LNCaP clone FGC (cell line): ENCODE measurements at regions not wholly inside any gene's neighbourhood (a gene's known extent, or its start where the extent isn't known, plus 50 kb on each side); places are given as distances from the start of the nearest gene placed in this dataset.
"Not testable (repeated sequence)": the region's sequence is repeated elsewhere in the genome, so short reads cannot be mapped to it uniquely, and the experiment has no call there.

Source experiments
- DNase-seq: peaks from one replicate; pipeline ENCODE4 v3.0.0-alpha.2; 2011; ENCODE audit warnings: low read depth
- H3K4me3 ChIP-seq: 2 replicates; pipeline ENCODE4 v1.5.1; 2011; ENCODE audit warnings: mild to moderate bottlenecking, low read depth, low read length, control low read depth
- CTCF ChIP-seq: IDR thresholded peaks from 2 replicates; pipeline ENCODE4 v1.5.1; 2012; ENCODE audit warnings: mild to moderate bottlenecking; ENCODE audit not compliant: control insufficient read depth, insufficient read depth; ENCODE audit errors: extremely low read depth

GRCh38 chrY:21600170-21600569 lies 65.5 kb downstream of the RBMY1A1 start:
- no peak overlapping the region for H3K4me3 ChIP-seq
- TF ChIP-seq CTCF: no peak
- no peak for DNase-seq

- DNase-seq: no peak
- H3K4me3 ChIP-seq: no peak overlapping the region
- no peak for TF ChIP-seq CTCF
These were observed 66.8 kb downstream of the RBMY1A1 start for GRCh38 chrY:21601524-21601923.

GRCh38 chrY:21602590-21602989 lies 67.9 kb downstream of the RBMY1A1 start:
- no peak for TF ChIP-seq CTCF
- H3K4me3 ChIP-seq: no peak overlapping the region
- DNase-seq: peak; percentile 49

- no peak for DNase-seq
- TF ChIP-seq CTCF: no peak
- no peak overlapping the region for H3K4me3 ChIP-seq
These were observed 101.5 kb downstream of the RBMY1A1 start for GRCh38 chrY:21636137-21636536.

GRCh38 chrY:21650496-21650895 lies 115.8 kb downstream of the RBMY1A1 start:
- H3K4me3 ChIP-seq: no peak overlapping the region
- TF ChIP-seq CTCF: no peak

GRCh38 chrY:21659057-21659456 lies 124.4 kb downstream of the RBMY1A1 start:
- DNase-seq, H3K4me3 ChIP-seq: not testable (repeated sequence)

More at GRCh38 chrY:21650496-21650895, 115.8 kb downstream of the RBMY1A1 start:
- no peak for DNase-seq

GRCh38 chrY:21679590-21679989 lies 144.9 kb downstream of the RBMY1A1 start:
- DNase-seq, H3K4me3 ChIP-seq: not testable (repeated sequence)

GRCh38 chrY:21686369-21686768 lies 151.7 kb downstream of the RBMY1A1 start:
- DNase-seq, H3K4me3 ChIP-seq: not testable (repeated sequence)

GRCh38 chrY:21701951-21702350 lies 167.3 kb downstream of the RBMY1A1 start:
- DNase-seq, H3K4me3 ChIP-seq: not testable (repeated sequence)

GRCh38 chrY:21702927-21703326 lies 168.2 kb downstream of the RBMY1A1 start:
- not testable (repeated sequence) for DNase-seq, H3K4me3 ChIP-seq
